ENCODE measurements at regions not wholly inside any gene's neighbourhood (a gene's known extent, or its start where the extent isn't known, plus 50 kb on each side); places are given as distances from the start of the nearest gene placed in this dataset.
A peak's percentile ranks its signal among the peaks of the same experiment; 100 is the strongest.

- TF ChIP-seq CTCF (IDR thresholded peaks at IDR 0.05; ENCODE audit: low read length) = peak; percentile 36
- TF ChIP-seq EZH2 (optimal IDR thresholded peaks at IDR 0.05; ENCODE audit: low read depth, low read length) = no peak
- no peak for TF ChIP-seq EZH2phosphoT487 (IDR thresholded peaks at IDR 0.05; ENCODE audit: low read length)
These were observed 837.7 kb upstream of the SLC39A10 start for GRCh38 chr2:194819367-194819766.
